Mesothelial cell of epicardium (in vitro differentiated cells): ENCODE measurements at regions not wholly inside any gene's neighbourhood (a gene's known extent, or its start where the extent isn't known, plus 50 kb on each side); places are given as distances from the start of the nearest gene placed in this dataset.
"Not testable (repeated sequence)": the region's sequence is repeated elsewhere in the genome, so short reads cannot be mapped to it uniquely, and the experiment has no call there.

ENCODE experiments used
- DNase-seq, 2 experiments: peaks; one replicate each; pipeline ENCODE4 v3.0.0; 2021; ENCODE audit warnings: low spot score in 2 of 2; ENCODE audit not compliant: unreplicated experiment in 2 of 2
- H3K27ac Mint-ChIP-seq: 2 replicates; pipeline ENCODE4 v1.8.0; 2021; ENCODE audit warnings: mixed read lengths
- H3K27me3 Mint-ChIP-seq: 2 replicates; pipeline ENCODE4 v1.8.0; 2021; ENCODE audit warnings: low read depth, mixed read lengths
- H3K36me3 Mint-ChIP-seq: 2 replicates; pipeline ENCODE4 v1.8.0; 2021; ENCODE audit warnings: mixed read lengths
- H3K4me1 Mint-ChIP-seq: 2 replicates; pipeline ENCODE4 v1.8.0; 2021; ENCODE audit warnings: mixed read lengths
- H3K4me3 Mint-ChIP-seq: 2 replicates; pipeline ENCODE4 v1.8.0; 2021; ENCODE audit warnings: mild to moderate bottlenecking, moderate library complexity, mixed read lengths
- H3K9me3 Mint-ChIP-seq: 2 replicates; pipeline ENCODE4 v1.8.0; 2021; ENCODE audit warnings: mixed read lengths
- CTCF ChIP-seq: fragments of 200-600 bp; sonication (generic); IDR thresholded peaks from one replicate; pipeline ENCODE4 v1.5.0; 2021; ENCODE audit warnings: antibody characterized with exemption; ENCODE audit not compliant: unreplicated experiment

GRCh38 chr4:179663641-179664429, 2221.6 kb upstream of the AGA start:
- peaks cover 9% of the 10 kb centered on the region for H3K4me1 Mint-ChIP-seq
- H3K4me3 Mint-ChIP-seq, result no peak overlapping the region
- no peak overlapping the region for H3K27ac Mint-ChIP-seq
- H3K36me3 Mint-ChIP-seq, result no peaks in the 10 kb centered on the region
- peaks cover 21% of the 10 kb centered on the region for H3K9me3 Mint-ChIP-seq
- TF ChIP-seq CTCF, result no peak
- no peak for DNase-seq
- H3K27me3 Mint-ChIP-seq, result no peaks in the 10 kb centered on the region

DNA sequence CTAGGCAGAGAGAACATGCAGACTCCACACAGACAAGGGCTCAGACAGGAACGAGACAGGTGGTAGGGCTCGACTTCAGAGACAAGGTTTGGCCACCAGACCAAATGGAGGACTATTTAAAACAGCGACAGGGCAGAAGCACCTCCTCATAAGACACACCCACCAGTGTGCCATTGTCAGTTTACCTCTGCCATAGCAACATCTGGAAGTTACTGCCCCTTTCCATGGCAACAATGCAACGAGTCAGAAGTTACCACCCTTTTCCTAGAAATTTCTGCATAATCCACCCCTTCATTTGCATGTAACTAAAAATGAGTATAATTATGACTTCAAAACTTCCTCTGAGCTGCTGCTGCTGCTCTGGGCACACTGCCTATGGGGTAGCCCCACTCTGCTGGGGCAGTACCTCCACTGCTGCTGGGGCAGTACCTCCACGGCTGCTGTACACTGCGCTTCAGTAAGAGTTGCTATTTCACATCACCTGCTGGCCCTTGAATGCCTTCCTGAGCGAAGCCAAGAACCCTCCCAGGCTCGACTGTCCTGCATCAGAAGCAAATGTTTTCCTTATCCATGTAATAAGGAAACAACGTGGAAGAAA, 2222.3 kb upstream of the AGA start:
- no peaks in the 10 kb centered on the region for H3K36me3 Mint-ChIP-seq
- DNase-seq, result no peak
- no peaks in the 10 kb centered on the region for H3K27me3 Mint-ChIP-seq
- peaks cover 17% of the 10 kb centered on the region for H3K9me3 Mint-ChIP-seq
- no peak for TF ChIP-seq CTCF
- no peak overlapping the region for H3K27ac Mint-ChIP-seq
- H3K4me3 Mint-ChIP-seq, result no peak overlapping the region
- peaks cover 14% of the 10 kb centered on the region for H3K4me1 Mint-ChIP-seq

GRCh38 chr4:179666226-179666625, 2224.0 kb upstream of the AGA start:
- H3K27me3 Mint-ChIP-seq, result no peaks in the 10 kb centered on the region
- no peaks in the 10 kb centered on the region for H3K36me3 Mint-ChIP-seq
- no peak for TF ChIP-seq CTCF
- no peak overlapping the region for H3K27ac Mint-ChIP-seq
- no peak overlapping the region for H3K4me3 Mint-ChIP-seq
- peaks cover 17% of the 10 kb centered on the region for H3K4me1 Mint-ChIP-seq
- no peak for DNase-seq
- peaks cover 9% of the 10 kb centered on the region for H3K9me3 Mint-ChIP-seq

- no peak overlapping the region for H3K4me3 Mint-ChIP-seq
- DNase-seq, result no peak
- H3K36me3 Mint-ChIP-seq, result peaks cover 2% of the 10 kb centered on the region
- peaks cover 31% of the 10 kb centered on the region for H3K9me3 Mint-ChIP-seq
- H3K27ac Mint-ChIP-seq, result no peak overlapping the region
- peaks cover 7% of the 10 kb centered on the region for H3K4me1 Mint-ChIP-seq
- no peaks in the 10 kb centered on the region for H3K27me3 Mint-ChIP-seq
- no peak for TF ChIP-seq CTCF
Observed at GRCh38 chr4:179671609-179672008, 2229.4 kb upstream of the AGA start.

- no peak overlapping the region for H3K27ac Mint-ChIP-seq
- H3K27me3 Mint-ChIP-seq, result no peaks in the 10 kb centered on the region
- TF ChIP-seq CTCF, result no peak
- peaks cover 49% of the 10 kb centered on the region for H3K9me3 Mint-ChIP-seq
- H3K36me3 Mint-ChIP-seq, result peaks cover 7% of the 10 kb centered on the region
- no peak overlapping the region for H3K4me3 Mint-ChIP-seq
- no peaks in the 10 kb centered on the region for H3K4me1 Mint-ChIP-seq
- DNase-seq, result no peak
Observed at GRCh38 chr4:179678093-179678814, 2236.0 kb upstream of the AGA start.

GRCh38 chr4:179683661-179684060, 2241.4 kb upstream of the AGA start:
- H3K27ac Mint-ChIP-seq, result not testable (repeated sequence)

More at GRCh38 chr4:179683661-179684060, 2241.4 kb upstream of the AGA start:
- H3K27me3 Mint-ChIP-seq, H3K4me1 Mint-ChIP-seq, H3K4me3 Mint-ChIP-seq, H3K36me3 Mint-ChIP-seq, DNase-seq: not testable (repeated sequence)
- peaks cover 13% of the 10 kb centered on the region for H3K9me3 Mint-ChIP-seq
